Mammary epithelial cell (primary cell): ENCODE measurements at regions not wholly inside any gene's neighbourhood (a gene's known extent, or its start where the extent isn't known, plus 50 kb on each side); places are given as distances from the start of the nearest gene placed in this dataset.

Experiments
- EZH2 ChIP-seq: IDR thresholded peaks from 2 replicates; pipeline ENCODE4 v1.6.1; 2012; ENCODE audit warnings: low read length, inconsistent platforms, borderline replicate concordance
- TF ChIP-seq, protein P1 (sequence below), 2 donors: IDR thresholded peaks in 1 of 2; conservative IDR thresholded peaks in 1 of 2; 2 replicates each; pipeline ENCODE4 v1.5.1; 2011 to 2012; ENCODE audit warnings: inconsistent platforms in 2 of 2, low read length in 2 of 2, mild to moderate bottlenecking in 2 of 2, control low read depth in 1 of 2, low read depth in 1 of 2; ENCODE audit not compliant: insufficient read depth in 1 of 2; ENCODE audit errors: extremely low read depth in 1 of 2

- TF ChIP-seq, protein P1, sequence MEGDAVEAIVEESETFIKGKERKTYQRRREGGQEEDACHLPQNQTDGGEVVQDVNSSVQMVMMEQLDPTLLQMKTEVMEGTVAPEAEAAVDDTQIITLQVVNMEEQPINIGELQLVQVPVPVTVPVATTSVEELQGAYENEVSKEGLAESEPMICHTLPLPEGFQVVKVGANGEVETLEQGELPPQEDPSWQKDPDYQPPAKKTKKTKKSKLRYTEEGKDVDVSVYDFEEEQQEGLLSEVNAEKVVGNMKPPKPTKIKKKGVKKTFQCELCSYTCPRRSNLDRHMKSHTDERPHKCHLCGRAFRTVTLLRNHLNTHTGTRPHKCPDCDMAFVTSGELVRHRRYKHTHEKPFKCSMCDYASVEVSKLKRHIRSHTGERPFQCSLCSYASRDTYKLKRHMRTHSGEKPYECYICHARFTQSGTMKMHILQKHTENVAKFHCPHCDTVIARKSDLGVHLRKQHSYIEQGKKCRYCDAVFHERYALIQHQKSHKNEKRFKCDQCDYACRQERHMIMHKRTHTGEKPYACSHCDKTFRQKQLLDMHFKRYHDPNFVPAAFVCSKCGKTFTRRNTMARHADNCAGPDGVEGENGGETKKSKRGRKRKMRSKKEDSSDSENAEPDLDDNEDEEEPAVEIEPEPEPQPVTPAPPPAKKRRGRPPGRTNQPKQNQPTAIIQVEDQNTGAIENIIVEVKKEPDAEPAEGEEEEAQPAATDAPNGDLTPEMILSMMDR (conservative IDR thresholded peaks at IDR 0.05 in 1 of 2, IDR thresholded peaks at IDR 0.05 in 1 of 2; ENCODE audit: extremely low read depth in 1 of 2, insufficient read depth in 1 of 2, low read depth in 1 of 2, low read length in 2 of 2) = no peak
- no peak for TF ChIP-seq EZH2
Observed at GRCh38 chr10:35855155-35855947, 213.3 kb upstream of the FZD8 start.
